GM06990 (cell line): ENCODE measurements at regions not wholly inside any gene's neighbourhood (a gene's known extent, or its start where the extent isn't known, plus 50 kb on each side); places are given as distances from the start of the nearest gene placed in this dataset.
A peak's percentile ranks its signal among the peaks of the same experiment; 100 is the strongest.
"Not testable (repeated sequence)": the region's sequence is repeated elsewhere in the genome, so short reads cannot be mapped to it uniquely, and the experiment has no call there.

Experiments
- DNase-seq: peaks from one replicate; pipeline ENCODE4 v3.0.0-alpha.2; 2011; ENCODE audit not compliant: insufficient read length; ENCODE audit errors: extremely low read depth
- H3K27me3 ChIP-seq: replicated peaks from 2 replicates; pipeline ENCODE4 v1.6.0; 2011; ENCODE audit warnings: low read length; ENCODE audit not compliant: control insufficient read depth, insufficient read depth
- H3K36me3 ChIP-seq: 2 replicates; pipeline ENCODE4 v1.5.1; 2011; ENCODE audit warnings: low read length; ENCODE audit not compliant: control insufficient read depth, insufficient read depth
- H3K4me3 ChIP-seq: replicated peaks from 2 replicates; pipeline ENCODE4 v1.5.1; 2011; ENCODE audit warnings: low read depth, mild to moderate bottlenecking, control low read depth, low read length
- CTCF ChIP-seq: IDR thresholded peaks from 2 replicates; pipeline ENCODE4 v1.5.1; 2011; ENCODE audit warnings: low read length, control low read depth, mild to moderate bottlenecking, inconsistent platforms; ENCODE audit not compliant: insufficient read depth, poor library complexity, severe bottlenecking

- H3K27me3 ChIP-seq, H3K36me3 ChIP-seq, DNase-seq, H3K4me3 ChIP-seq: not testable (repeated sequence)
These were observed 140.9 kb upstream of the GOLGA6L4 start for GRCh38 chr15:84094720-84095119.

- H3K27me3 ChIP-seq, H3K36me3 ChIP-seq, DNase-seq: not testable (repeated sequence)
These were observed 138.5 kb upstream of the GOLGA6L4 start for GRCh38 chr15:84097053-84097452.

GRCh38 chr15:84098604-84099003 lies 137.0 kb upstream of the GOLGA6L4 start:
- no peak for TF ChIP-seq CTCF
- no peaks in the 10 kb centered on the region for H3K36me3 ChIP-seq
- no peak overlapping the region for H3K4me3 ChIP-seq
- no peak for DNase-seq
- H3K27me3 ChIP-seq = no peaks in the 10 kb centered on the region

More at GRCh38 chr15:84097053-84097452, 138.5 kb upstream of the GOLGA6L4 start:
- not testable (repeated sequence) for H3K4me3 ChIP-seq

- no peak overlapping the region for H3K4me3 ChIP-seq
- DNase-seq = peak; percentile 19
- H3K27me3 ChIP-seq = no peaks in the 10 kb centered on the region
- no peaks in the 10 kb centered on the region for H3K36me3 ChIP-seq
- no peak for TF ChIP-seq CTCF
These were observed 136.4 kb upstream of the GOLGA6L4 start for GRCh38 chr15:84099181-84099580.

GRCh38 chr15:84103345-84103744 lies 132.2 kb upstream of the GOLGA6L4 start:
- no peak for TF ChIP-seq CTCF
- DNase-seq = no peak
- Histone ChIP-seq H3K36me3 (no peaks in the 10 kb centered on the region), H3K4me3 (no peak overlapping the region), H3K27me3 (no peaks in the 10 kb centered on the region)

- H3K36me3 ChIP-seq = no peaks in the 10 kb centered on the region
- TF ChIP-seq CTCF = no peak
- DNase-seq = no peak
- H3K27me3 ChIP-seq = no peaks in the 10 kb centered on the region
- H3K4me3 ChIP-seq = no peak overlapping the region
These were observed 130.7 kb upstream of the GOLGA6L4 start for GRCh38 chr15:84104853-84105252.

- H3K36me3 ChIP-seq = no peaks in the 10 kb centered on the region
- no peak overlapping the region for H3K4me3 ChIP-seq
- DNase-seq = no peak
- H3K27me3 ChIP-seq = no peaks in the 10 kb centered on the region
- peak; percentile 16 for TF ChIP-seq CTCF
These were observed 126.8 kb upstream of the GOLGA6L4 start for GRCh38 chr15:84108728-84109127.
